Peyer's patch (tissue), 4 donors: ENCODE measurements at regions not wholly inside any gene's neighbourhood (a gene's known extent, or its start where the extent isn't known, plus 50 kb on each side); places are given as distances from the start of the nearest gene placed in this dataset.

Source experiments
- POLR2A ChIP-seq, 2 donors: fragments of 450-650 bp; IDR thresholded peaks; one replicate each; pipeline ENCODE4 v1.5.1; 2017; ENCODE audit warnings: antibody characterized with exemption in 2 of 2, mild to moderate bottlenecking in 2 of 2, moderate library complexity in 2 of 2
- TF ChIP-seq, protein P1 (sequence below), 6 experiments: fragments of 450-650 bp in 4 of 6; fragments of 200-600 bp in 2 of 6; sonication (generic) in 1 of 6; IDR thresholded peaks; one replicate each; pipeline ENCODE4 v1.5.1; 2017 to 2019; ENCODE audit warnings: antibody characterized with exemption in 6 of 6, mild to moderate bottlenecking in 3 of 6, moderate library complexity in 1 of 6

DNA sequence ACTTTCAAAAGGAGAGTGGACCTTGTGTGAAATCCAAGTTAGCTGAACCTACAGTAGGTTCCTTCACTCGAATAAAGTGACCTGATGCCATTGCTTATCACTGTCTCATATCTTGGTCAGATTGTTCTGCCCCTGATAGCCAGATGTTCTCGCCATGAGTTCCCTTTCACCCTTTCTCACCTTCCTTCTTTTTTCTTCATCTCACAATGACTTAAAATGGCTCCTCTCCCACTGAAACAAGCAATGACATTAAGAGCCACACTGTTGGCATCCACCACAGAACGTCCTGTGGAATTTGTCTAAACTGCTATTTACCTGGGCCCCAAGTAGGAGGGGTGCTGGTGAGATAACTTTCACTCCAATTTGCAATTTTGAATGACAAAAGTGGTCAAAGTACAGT, 227.6 kb upstream of the PPP1R2C start:
- TF ChIP-seq, protein P1, sequence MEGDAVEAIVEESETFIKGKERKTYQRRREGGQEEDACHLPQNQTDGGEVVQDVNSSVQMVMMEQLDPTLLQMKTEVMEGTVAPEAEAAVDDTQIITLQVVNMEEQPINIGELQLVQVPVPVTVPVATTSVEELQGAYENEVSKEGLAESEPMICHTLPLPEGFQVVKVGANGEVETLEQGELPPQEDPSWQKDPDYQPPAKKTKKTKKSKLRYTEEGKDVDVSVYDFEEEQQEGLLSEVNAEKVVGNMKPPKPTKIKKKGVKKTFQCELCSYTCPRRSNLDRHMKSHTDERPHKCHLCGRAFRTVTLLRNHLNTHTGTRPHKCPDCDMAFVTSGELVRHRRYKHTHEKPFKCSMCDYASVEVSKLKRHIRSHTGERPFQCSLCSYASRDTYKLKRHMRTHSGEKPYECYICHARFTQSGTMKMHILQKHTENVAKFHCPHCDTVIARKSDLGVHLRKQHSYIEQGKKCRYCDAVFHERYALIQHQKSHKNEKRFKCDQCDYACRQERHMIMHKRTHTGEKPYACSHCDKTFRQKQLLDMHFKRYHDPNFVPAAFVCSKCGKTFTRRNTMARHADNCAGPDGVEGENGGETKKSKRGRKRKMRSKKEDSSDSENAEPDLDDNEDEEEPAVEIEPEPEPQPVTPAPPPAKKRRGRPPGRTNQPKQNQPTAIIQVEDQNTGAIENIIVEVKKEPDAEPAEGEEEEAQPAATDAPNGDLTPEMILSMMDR (IDR thresholded peaks at IDR 0.05) = no peak
- TF ChIP-seq POLR2A (IDR thresholded peaks at IDR 0.05) = no peak
